ENCODE measurements at regions not wholly inside any gene's neighbourhood (a gene's known extent, or its start where the extent isn't known, plus 50 kb on each side); places are given as distances from the start of the nearest gene placed in this dataset.

DNA sequence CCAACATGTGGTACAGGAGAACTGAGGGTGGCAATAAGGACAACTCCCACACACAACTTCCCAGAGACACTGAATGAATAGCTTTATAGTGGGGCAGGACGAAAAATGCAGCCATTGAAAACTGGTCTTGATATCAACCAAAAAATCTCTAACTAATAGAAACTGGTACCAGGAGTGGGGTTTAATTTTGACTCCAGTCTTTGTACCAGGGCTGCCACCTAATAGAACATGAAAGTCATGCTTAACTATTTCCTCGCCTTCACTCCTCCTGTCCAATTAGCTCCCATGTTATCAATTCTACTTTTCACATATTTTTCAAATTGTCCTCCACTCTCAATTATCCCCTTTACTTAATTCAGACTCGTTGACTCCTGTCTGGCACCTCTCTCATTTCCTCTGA, 192.0 kb upstream of the ERCC4 start:
- Histone ChIP-seq H3K27me3 (ENCODE audit: control insufficient read depth in 2 of 2, insufficient read depth in 2 of 2, low read length in 2 of 2) (no peaks in the 10 kb centered on the region), H3K4me3 (no peak overlapping the region), H3K9ac (ENCODE audit: insufficient read depth in 1 of 2, low read depth in 2 of 2, low read length in 2 of 2) (no peak overlapping the region), H3K79me2 (ENCODE audit: control insufficient read depth, insufficient read depth, low read length) (no peaks in the 10 kb centered on the region), H2AFZ (ENCODE audit: low read depth, low read length) (no peak overlapping the region), H3K9me1 (ENCODE audit: control insufficient read depth, insufficient read depth, low read length) (no peaks in the 10 kb centered on the region), H3K4me2 (ENCODE audit: insufficient read depth, low read length) (no peak overlapping the region), H3K36me3 (ENCODE audit: control insufficient read depth, insufficient read depth, low read length) (no peaks in the 10 kb centered on the region), H3K27ac (ENCODE audit: extremely low read depth, low read depth, low read length) (no peak overlapping the region), H4K20me1 (replicated peaks; ENCODE audit: control insufficient read depth, insufficient read depth, low read length) (no peaks in the 10 kb centered on the region), H3K9me3 (replicated peaks; ENCODE audit: control insufficient read depth, insufficient read depth, low read depth, low read length) (no peaks in the 10 kb centered on the region), H3K4me1 (replicated peaks in 1 of 2; ENCODE audit: control insufficient read depth in 2 of 2, insufficient read depth in 2 of 2, low read length in 2 of 2) (no peaks in the 10 kb centered on the region)
- intact Hi-C loops (cut with micrococcal nuclease) (no loop called here), in situ Hi-C loops (cut with MboI) (no loop called here)
- no peak for ATAC-seq
- ChIA-PET CTCF (ENCODE audit: low intra/inter-chr PET ratio) (no interaction called here), POLR2A (no interaction called here)
- peak; percentile 86 for TF ChIP-seq ZNF707 (CRISPR knock-in tag; conservative IDR thresholded peaks at IDR 0.05)
- TF ChIP-seq MCM2 (IDR thresholded peaks at IDR 0.05; ENCODE audit: low read depth) = no peak
- TF ChIP-seq MEF2D (tag; conservative IDR thresholded peaks at IDR 0.05; ENCODE audit: low read depth) = no peak
- no peak for TF ChIP-seq JUND (IDR thresholded peaks at IDR 0.05; ENCODE audit: borderline replicate concordance, low read depth, low read length)
- TF ChIP-seq JUND (tag; IDR thresholded peaks at IDR 0.05; ENCODE audit: borderline replicate concordance, low read depth, low read length) = no peak
- TF ChIP-seq, protein P1, sequence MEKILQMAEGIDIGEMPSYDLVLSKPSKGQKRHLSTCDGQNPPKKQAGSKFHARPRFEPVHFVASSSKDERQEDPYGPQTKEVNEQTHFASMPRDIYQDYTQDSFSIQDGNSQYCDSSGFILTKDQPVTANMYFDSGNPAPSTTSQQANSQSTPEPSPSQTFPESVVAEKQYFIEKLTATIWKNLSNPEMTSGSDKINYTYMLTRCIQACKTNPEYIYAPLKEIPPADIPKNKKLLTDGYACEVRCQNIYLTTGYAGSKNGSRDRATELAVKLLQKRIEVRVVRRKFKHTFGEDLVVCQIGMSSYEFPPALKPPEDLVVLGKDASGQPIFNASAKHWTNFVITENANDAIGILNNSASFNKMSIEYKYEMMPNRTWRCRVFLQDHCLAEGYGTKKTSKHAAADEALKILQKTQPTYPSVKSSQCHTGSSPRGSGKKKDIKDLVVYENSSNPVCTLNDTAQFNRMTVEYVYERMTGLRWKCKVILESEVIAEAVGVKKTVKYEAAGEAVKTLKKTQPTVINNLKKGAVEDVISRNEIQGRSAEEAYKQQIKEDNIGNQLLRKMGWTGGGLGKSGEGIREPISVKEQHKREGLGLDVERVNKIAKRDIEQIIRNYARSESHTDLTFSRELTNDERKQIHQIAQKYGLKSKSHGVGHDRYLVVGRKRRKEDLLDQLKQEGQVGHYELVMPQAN (IDR thresholded peaks at IDR 0.05; ENCODE audit: borderline replicate concordance) = no peak
- WGBS (ENCODE audit: insufficient coverage, low coverage, missing lambda C conversion rate) = 0% methylated on average over 3 of the region's 3 CpGs
- DNase-seq (ENCODE audit: extremely low read depth in 1 of 4, low spot score in 3 of 4) = no peak
- BruUV-seq (replicated peaks) = no TSS peak
- no peak for FAIRE-seq
